DND-41 (cell line): ENCODE measurements at regions not wholly inside any gene's neighbourhood (a gene's known extent, or its start where the extent isn't known, plus 50 kb on each side); places are given as distances from the start of the nearest gene placed in this dataset.

ENCODE experiments used
- ATAC-seq: fragments of 200-7000 bp; cut with Tn5 transposase; 3 replicates; pipeline ENCODE4 v1.9.1; 2021; ENCODE audit warnings: low read depth; ENCODE audit not compliant: insufficient read depth
- DNase-seq: peaks from one replicate; pipeline ENCODE4 v3.0.0-alpha.2; 2020
- H2AFZ ChIP-seq: 2 replicates; pipeline ENCODE4 v1.6.0; 2012; ENCODE audit warnings: low read depth, low read length
- H3K27ac ChIP-seq: 2 replicates; pipeline ENCODE4 v1.5.1; 2012; ENCODE audit warnings: low read length, inconsistent platforms
- H3K27me3 ChIP-seq: fragments of 200-600 bp; sonication (generic); 2 replicates; pipeline ENCODE4 v1.6.0; 2012; ENCODE audit warnings: low read length, mild to moderate bottlenecking, inconsistent platforms; ENCODE audit not compliant: insufficient read depth, poor library complexity
- H3K36me3 ChIP-seq: 2 replicates; pipeline ENCODE4 v1.5.1; 2012; ENCODE audit warnings: low read length, inconsistent platforms; ENCODE audit not compliant: insufficient read depth
- H3K4me1 ChIP-seq: 2 replicates; pipeline ENCODE4 v1.5.1; 2012; ENCODE audit warnings: mild to moderate bottlenecking, low read length; ENCODE audit not compliant: insufficient read depth
- H3K4me2 ChIP-seq: 2 replicates; pipeline ENCODE4 v1.6.0; 2012; ENCODE audit warnings: mild to moderate bottlenecking, moderate library complexity, low read length, inconsistent platforms; ENCODE audit not compliant: insufficient read depth
- H3K4me3 ChIP-seq, 2 experiments: fragments of 200-600 bp in 1 of 2; shearing (Covaris generic) in 1 of 2; 2 replicates each; pipeline ENCODE4 v1.5.1; 2012 to 2016; ENCODE audit warnings: inconsistent platforms in 2 of 2, low read length in 2 of 2, mild to moderate bottlenecking in 2 of 2, low read depth in 1 of 2, moderate library complexity in 1 of 2
- H3K79me2 ChIP-seq: 2 replicates; pipeline ENCODE4 v1.6.0; 2012; ENCODE audit warnings: low read length, inconsistent platforms; ENCODE audit not compliant: insufficient read depth
- H3K9ac ChIP-seq: 2 replicates; pipeline ENCODE4 v1.6.0; 2012; ENCODE audit warnings: low read depth, mild to moderate bottlenecking, inconsistent platforms, low read length, moderate library complexity
- H3K9me3 ChIP-seq: 2 replicates; pipeline ENCODE4 v1.5.1; 2012; ENCODE audit warnings: low read length, moderate library complexity, mild to moderate bottlenecking, inconsistent platforms; ENCODE audit not compliant: insufficient read depth, severe bottlenecking
- H4K20me1 ChIP-seq: 2 replicates; pipeline ENCODE4 v1.6.0; 2012; ENCODE audit warnings: low read length; ENCODE audit not compliant: insufficient read depth
- CTCF ChIP-seq: IDR thresholded peaks from 2 replicates; pipeline ENCODE4 v1.5.1; 2012; ENCODE audit warnings: borderline replicate concordance, low read length, moderate library complexity, mild to moderate bottlenecking; ENCODE audit not compliant: poor library complexity, severe bottlenecking; ENCODE audit errors: extremely low read depth
- EZH2 ChIP-seq: IDR thresholded peaks from 3 replicates; pipeline ENCODE4 v1.6.1; 2012; ENCODE audit warnings: borderline replicate concordance, low read depth, mild to moderate bottlenecking, moderate library complexity, low read length, inconsistent platforms; ENCODE audit not compliant: severe bottlenecking

- H3K9me3 ChIP-seq, result no peaks in the 10 kb centered on the region
- H3K9ac ChIP-seq, result no peak overlapping the region
- H2AFZ ChIP-seq, result no peak overlapping the region
- H4K20me1 ChIP-seq, result no peaks in the 10 kb centered on the region
- no peak overlapping the region for H3K4me3 ChIP-seq
- H3K27me3 ChIP-seq, result no peaks in the 10 kb centered on the region
- no peak for DNase-seq
- H3K4me1 ChIP-seq, result peaks cover 9% of the 10 kb centered on the region
- H3K4me2 ChIP-seq, result no peak overlapping the region
- no peak for ATAC-seq
- no peak overlapping the region for H3K27ac ChIP-seq
- no peaks in the 10 kb centered on the region for H3K79me2 ChIP-seq
- H3K36me3 ChIP-seq, result no peaks in the 10 kb centered on the region
- TF ChIP-seq EZH2 (no peak), CTCF (no peak)
Observed at GRCh38 chr14:54291491-54292191, 105.2 kb upstream of the CDKN3 start.

DNA sequence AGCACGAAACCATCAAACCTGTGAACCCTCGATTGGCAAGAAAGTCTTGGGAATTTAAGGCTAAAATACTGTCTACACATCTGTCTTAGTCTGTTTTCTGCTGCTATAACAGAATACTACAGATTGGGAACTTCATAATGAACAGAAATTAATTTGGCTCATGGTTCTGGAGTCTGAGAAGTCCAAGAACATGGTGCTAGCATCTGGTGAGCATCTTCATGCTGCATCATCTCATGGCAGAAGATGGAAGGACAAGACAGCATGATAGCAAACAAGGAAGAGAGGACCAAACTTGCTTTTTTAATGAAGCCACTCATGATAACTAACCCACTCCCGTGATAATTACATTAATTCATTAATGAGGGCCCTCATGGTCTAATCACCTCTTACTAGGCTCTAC lies 102.0 kb upstream of the CDKN3 start:
- Histone ChIP-seq H4K20me1 (no peaks in the 10 kb centered on the region), H3K4me3 (no peak overlapping the region), H3K36me3 (no peaks in the 10 kb centered on the region), H3K27me3 (no peaks in the 10 kb centered on the region), H3K9me3 (no peaks in the 10 kb centered on the region), H3K4me2 (no peak overlapping the region), H2AFZ (no peak overlapping the region), H3K9ac (no peak overlapping the region), H3K79me2 (no peaks in the 10 kb centered on the region), H3K4me1 (peaks cover 9% of the 10 kb centered on the region), H3K27ac (no peak overlapping the region)
- DNase-seq, result no peak
- no peak for TF ChIP-seq CTCF
- TF ChIP-seq EZH2, result no peak
- ATAC-seq, result no peak

DNA sequence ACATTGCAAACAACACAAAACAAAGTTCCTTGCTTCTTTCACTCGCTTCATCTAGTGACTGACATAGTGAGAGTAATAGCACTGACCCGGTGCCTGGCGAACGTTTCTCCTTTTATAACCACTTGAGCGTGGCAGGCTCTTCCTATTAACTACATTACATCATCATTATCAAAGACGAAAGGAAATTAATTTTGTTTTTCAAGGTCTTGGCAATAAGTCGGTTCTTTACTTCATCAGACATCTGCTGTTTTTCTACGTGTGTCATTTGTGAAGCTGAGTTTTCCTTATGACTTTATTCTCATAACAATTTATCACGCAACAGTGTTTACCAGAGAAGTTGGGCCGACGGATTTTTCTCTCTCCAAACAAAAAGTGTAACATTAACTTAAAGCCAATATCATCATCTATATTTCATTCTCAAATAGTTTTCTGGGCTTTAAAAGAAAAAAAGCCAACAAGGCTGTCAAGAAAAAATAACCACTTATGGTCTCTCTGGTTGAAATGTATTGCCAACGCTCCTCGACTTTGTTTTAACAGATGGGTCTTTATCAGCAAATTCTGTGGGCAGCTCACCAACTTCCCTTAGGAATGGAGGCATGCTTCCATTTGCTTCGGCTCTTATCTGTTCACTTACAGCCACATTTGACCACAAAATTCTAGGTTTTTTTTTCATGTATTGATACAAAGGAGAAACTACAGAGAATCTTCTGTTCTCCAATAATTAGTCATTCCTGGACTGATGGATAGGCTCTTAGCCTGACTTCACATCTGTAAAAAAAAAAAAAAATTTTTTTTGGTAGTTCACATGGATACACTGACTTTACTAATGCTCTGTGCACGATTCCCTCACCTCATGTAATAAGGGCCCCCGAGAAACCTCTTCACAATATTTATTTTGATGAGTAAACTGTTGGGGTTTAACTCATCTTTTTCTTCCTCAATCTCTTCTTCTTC lies 97.1 kb upstream of the CDKN3 start:
- Histone ChIP-seq H2AFZ (no peak overlapping the region), H4K20me1 (no peaks in the 10 kb centered on the region), H3K4me2 (no peak overlapping the region), H3K27ac (no peak overlapping the region), H3K4me1 (no peaks in the 10 kb centered on the region), H3K27me3 (no peaks in the 10 kb centered on the region), H3K9ac (no peak overlapping the region), H3K4me3 (no peak overlapping the region), H3K9me3 (no peaks in the 10 kb centered on the region), H3K79me2 (no peaks in the 10 kb centered on the region), H3K36me3 (no peaks in the 10 kb centered on the region)
- ATAC-seq (no peak), DNase-seq (no peak)
- no peak for TF ChIP-seq EZH2
- no peak for TF ChIP-seq CTCF
